MCF 10A (cell line): ENCODE measurements at regions not wholly inside any gene's neighbourhood (a gene's known extent, or its start where the extent isn't known, plus 50 kb on each side); places are given as distances from the start of the nearest gene placed in this dataset.

Experiments used
- BruUV-seq: library from RNA; stranded (reverse); fragments of 400-500 nt; replicated peaks from 2 replicates; lab custom pipeline; 2021; lab: Mats Ljungman, UMichigan
- CTCF ChIA-PET: fragments of 300-600 bp; sonication (Branson Sonifier 250); formaldehyde crosslinking; extraction: SDS; loops from one replicate; lab custom pipeline; 2021; ENCODE audit warnings: antibody characterized with exemption, inconsistent platforms; lab: Yijun Ruan, JAX
- POLR2A ChIA-PET: fragments of 300-600, 350-650 bp; sonication (Branson Sonifier 250); formaldehyde crosslinking; extraction: SDS; loops from one replicate; lab custom pipeline; 2020; ENCODE audit warnings: antibody characterized with exemption, inconsistent platforms; lab: Yijun Ruan, JAX
- DNase-seq: peaks from one replicate; pipeline ENCODE4 v3.0.0-alpha.2; 2018; ENCODE audit not compliant: unreplicated experiment
- H3K27ac Mint-ChIP-seq: one replicate; pipeline ENCODE4 v1.8.0; 2022; ENCODE audit warnings: mild to moderate bottlenecking, low read depth, mixed read lengths; ENCODE audit not compliant: unreplicated experiment
- H3K27me3 Mint-ChIP-seq: one replicate; pipeline ENCODE4 v1.8.0; 2022; ENCODE audit warnings: mixed read lengths; ENCODE audit not compliant: insufficient read depth, unreplicated experiment
- H3K36me3 Mint-ChIP-seq: one replicate; pipeline ENCODE4 v1.8.0; 2022; ENCODE audit warnings: mild to moderate bottlenecking, moderate library complexity, mixed read lengths; ENCODE audit not compliant: insufficient read depth, unreplicated experiment
- H3K4me1 Mint-ChIP-seq: one replicate; pipeline ENCODE4 v1.8.0; 2022; ENCODE audit warnings: mixed read lengths; ENCODE audit not compliant: insufficient read depth, unreplicated experiment
- H3K4me3 Mint-ChIP-seq: one replicate; pipeline ENCODE4 v1.8.0; 2022; ENCODE audit warnings: mild to moderate bottlenecking, moderate library complexity, mixed read lengths; ENCODE audit not compliant: unreplicated experiment
- H3K9me3 Mint-ChIP-seq: one replicate; pipeline ENCODE4 v1.8.0; 2022; ENCODE audit warnings: mixed read lengths; ENCODE audit not compliant: unreplicated experiment
- intact Hi-C: fragments of 100-400 bp; cut with micrococcal nuclease; formaldehyde crosslinking; loops from 2 replicates; pipeline ENCODE4 v1.14.1; 2022
- TF ChIP-seq, protein P1 (sequence below): fragments of 200-600 bp; IDR thresholded peaks from one replicate; pipeline ENCODE4 v1.8.0; 2022; ENCODE audit warnings: antibody characterized with exemption, mild to moderate bottlenecking; ENCODE audit not compliant: unreplicated experiment

DNA sequence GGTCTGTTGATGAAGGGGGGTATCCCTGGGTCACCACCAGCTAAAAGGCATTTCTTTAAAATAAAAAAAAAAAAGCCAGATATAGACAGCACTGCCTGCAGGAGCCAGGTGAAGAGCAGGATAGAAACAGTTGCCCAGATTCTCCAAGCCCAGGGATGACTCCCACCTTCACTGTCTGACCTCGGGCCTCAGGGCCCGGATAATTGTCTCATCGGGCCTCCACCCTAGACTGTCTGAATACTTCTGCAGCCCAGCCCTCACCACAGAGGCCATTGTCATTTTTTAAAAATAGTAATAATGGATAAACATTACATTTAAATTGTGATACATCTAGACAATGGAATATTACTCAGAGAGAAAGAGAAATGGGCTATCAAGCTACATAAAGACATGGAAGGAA is 92.8 kb upstream of the TNRC6C start:
- Mint-ChIP-seq H3K4me1 (no peaks in the 10 kb centered on the region), H3K4me3 (no peak overlapping the region), H3K36me3 (peaks cover 5% of the 10 kb centered on the region), H3K9me3 (peaks cover 10% of the 10 kb centered on the region), H3K27me3 (peaks cover 38% of the 10 kb centered on the region), H3K27ac (no peak overlapping the region)
- TF ChIP-seq, protein P1, sequence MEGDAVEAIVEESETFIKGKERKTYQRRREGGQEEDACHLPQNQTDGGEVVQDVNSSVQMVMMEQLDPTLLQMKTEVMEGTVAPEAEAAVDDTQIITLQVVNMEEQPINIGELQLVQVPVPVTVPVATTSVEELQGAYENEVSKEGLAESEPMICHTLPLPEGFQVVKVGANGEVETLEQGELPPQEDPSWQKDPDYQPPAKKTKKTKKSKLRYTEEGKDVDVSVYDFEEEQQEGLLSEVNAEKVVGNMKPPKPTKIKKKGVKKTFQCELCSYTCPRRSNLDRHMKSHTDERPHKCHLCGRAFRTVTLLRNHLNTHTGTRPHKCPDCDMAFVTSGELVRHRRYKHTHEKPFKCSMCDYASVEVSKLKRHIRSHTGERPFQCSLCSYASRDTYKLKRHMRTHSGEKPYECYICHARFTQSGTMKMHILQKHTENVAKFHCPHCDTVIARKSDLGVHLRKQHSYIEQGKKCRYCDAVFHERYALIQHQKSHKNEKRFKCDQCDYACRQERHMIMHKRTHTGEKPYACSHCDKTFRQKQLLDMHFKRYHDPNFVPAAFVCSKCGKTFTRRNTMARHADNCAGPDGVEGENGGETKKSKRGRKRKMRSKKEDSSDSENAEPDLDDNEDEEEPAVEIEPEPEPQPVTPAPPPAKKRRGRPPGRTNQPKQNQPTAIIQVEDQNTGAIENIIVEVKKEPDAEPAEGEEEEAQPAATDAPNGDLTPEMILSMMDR, result no peak
- POLR2A ChIA-PET, result no interaction called here
- intact Hi-C loops, result no loop called here
- DNase-seq, result no peak
- CTCF ChIA-PET, result no interaction called here
- BruUV-seq, result no TSS peak

DNA sequence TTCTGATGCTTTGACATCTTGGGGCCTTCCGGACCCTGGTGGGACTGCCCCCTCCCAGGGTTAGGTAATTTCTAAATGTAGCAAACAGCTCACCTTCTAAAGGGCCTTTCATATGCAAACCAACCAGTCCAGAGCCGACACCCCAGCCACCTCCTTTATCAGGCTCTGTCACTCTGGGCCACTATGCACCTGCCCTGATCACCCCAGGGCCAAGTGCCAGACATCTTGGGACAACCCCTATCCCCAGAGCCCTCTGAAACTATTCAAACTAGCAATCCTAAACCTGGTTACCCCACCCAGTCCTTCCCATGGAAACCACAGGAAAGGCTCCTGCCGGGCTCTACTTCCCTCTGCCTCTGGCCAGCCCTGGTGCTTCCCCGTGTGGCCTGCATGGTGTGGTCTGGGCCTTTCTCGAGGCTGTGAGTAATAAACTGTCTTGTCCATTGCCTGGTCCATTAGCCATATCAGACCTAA is 91.2 kb upstream of the TNRC6C start:
- Mint-ChIP-seq H3K4me1 (no peaks in the 10 kb centered on the region), H3K4me3 (no peak overlapping the region), H3K9me3 (no peaks in the 10 kb centered on the region), H3K36me3 (peaks cover 5% of the 10 kb centered on the region), H3K27me3 (peaks cover 23% of the 10 kb centered on the region), H3K27ac (no peak overlapping the region)
- intact Hi-C loops, result no loop called here
- no peak for DNase-seq
- TF ChIP-seq, protein P1, result no peak
- BruUV-seq, result no TSS peak
- CTCF ChIA-PET, result interaction anchor here (0.6 kb wide), 1 partner anchor 57 kb away, joined by 4 read pairs; no protein-coding TSS in a partner anchor
- POLR2A ChIA-PET, result no interaction called here

DNA sequence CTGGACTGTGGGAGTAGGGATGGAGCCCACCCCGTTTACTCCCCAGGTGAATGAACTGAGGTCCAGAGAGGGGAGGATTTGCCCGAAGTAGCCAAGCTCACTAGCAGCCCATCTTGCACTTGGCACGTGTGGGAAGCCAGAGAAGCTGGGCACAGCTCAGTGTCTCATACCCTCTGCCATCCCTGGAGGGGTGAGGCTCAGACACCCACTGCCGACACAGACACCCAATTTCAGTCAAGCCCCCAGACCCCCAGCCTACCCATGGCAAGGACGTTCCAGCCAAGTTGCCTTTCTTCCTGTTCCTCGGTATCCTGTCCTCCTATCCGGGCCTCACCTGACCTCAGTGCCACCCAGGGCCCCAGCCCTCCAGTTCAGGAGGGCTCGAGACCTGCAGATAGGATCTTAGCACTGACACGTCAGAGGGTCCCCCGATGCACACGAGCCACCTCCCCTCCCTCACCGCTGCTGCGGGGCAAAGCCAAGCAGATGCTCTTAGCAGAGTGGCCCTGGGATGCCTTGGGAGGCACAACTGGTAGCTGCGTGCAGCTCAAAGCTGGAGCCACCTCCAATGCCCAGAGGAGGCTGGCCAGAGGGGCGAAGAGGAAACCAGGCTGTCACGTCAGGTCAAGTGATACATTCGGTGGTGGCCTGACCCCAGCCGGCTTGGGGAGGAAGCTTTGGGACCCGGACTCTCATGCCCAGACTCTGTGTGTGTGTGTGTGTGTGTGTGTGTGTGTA is 90.4 kb upstream of the TNRC6C start:
- peaks cover 25% of the 10 kb centered on the region for H3K27me3 Mint-ChIP-seq
- no peak for DNase-seq
- peaks cover 5% of the 10 kb centered on the region for H3K36me3 Mint-ChIP-seq
- H3K4me1 Mint-ChIP-seq, result no peaks in the 10 kb centered on the region
- H3K4me3 Mint-ChIP-seq, result no peak overlapping the region
- H3K27ac Mint-ChIP-seq, result no peak overlapping the region
- TF ChIP-seq, protein P1, result no peak
- ChIA-PET POLR2A (no interaction called here), CTCF (no interaction called here)
- no TSS peak for BruUV-seq
- no peaks in the 10 kb centered on the region for H3K9me3 Mint-ChIP-seq
- intact Hi-C loops, result no loop called here

DNA sequence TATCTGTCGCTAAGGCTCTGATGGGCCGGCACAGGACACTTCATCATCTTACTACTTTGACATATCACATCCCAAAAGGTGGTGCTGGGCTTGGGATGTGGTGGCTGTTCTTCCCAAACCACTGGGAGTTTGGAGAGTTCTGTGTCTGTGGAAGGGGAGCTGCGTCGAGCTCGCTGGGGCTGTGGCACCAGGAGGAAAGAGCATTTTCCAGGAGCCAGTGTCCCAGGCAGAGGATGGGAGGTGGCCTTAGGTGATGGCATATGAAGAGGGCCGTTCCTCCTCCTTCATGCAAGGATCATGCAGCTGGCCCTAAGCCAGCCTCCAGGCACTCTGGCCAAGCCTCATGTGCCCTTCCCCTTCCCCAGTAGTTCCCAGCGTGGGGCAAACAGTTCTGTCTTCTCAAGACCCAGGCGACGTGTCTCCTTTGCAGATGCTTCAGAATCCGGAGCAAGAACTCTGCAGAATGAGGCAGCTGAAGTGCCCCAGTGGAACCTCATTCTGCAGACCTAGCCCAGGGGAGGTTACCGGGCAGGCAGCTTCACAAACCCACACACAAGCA is 89.4 kb upstream of the TNRC6C start:
- intact Hi-C loops, result no loop called here
- ChIA-PET POLR2A (no interaction called here), CTCF (interaction anchor here (0.7 kb wide), 1 partner anchor 296 kb away, joined by 4 read pairs; no protein-coding TSS in a partner anchor)
- Mint-ChIP-seq H3K9me3 (no peaks in the 10 kb centered on the region), H3K4me3 (no peak overlapping the region), H3K27ac (no peak overlapping the region), H3K27me3 (peaks cover 34% of the 10 kb centered on the region), H3K4me1 (no peaks in the 10 kb centered on the region), H3K36me3 (peaks cover 5% of the 10 kb centered on the region)
- no TSS peak for BruUV-seq
- TF ChIP-seq, protein P1, result no peak
- DNase-seq, result no peak
